ENCODE measurements at regions not wholly inside any gene's neighbourhood (a gene's known extent, or its start where the extent isn't known, plus 50 kb on each side); places are given as distances from the start of the nearest gene placed in this dataset.

GRCh38 chr10:121057269-121057668 is 206.1 kb downstream of the WDR11 start:
- CTCF ChIA-PET = no interaction called here
- H4K20me1 ChIP-seq (ENCODE audit: insufficient read depth) = no peaks in the 10 kb centered on the region
- ATAC-seq = no peak
- no peaks in the 10 kb centered on the region for H3K36me3 ChIP-seq (ENCODE audit: control insufficient read depth in 1 of 2, insufficient read depth in 2 of 2, low read length in 2 of 2)
- H3K79me2 ChIP-seq (ENCODE audit: insufficient read depth, low read length) = no peaks in the 10 kb centered on the region
- H2AFZ ChIP-seq (ENCODE audit: low read depth, low read length, poor library complexity, severe bottlenecking) = no peak overlapping the region
- intact Hi-C loops (cut with micrococcal nuclease) = no loop called here
- H3K9me3 ChIP-seq (ENCODE audit: control insufficient read depth in 1 of 2, insufficient read depth in 1 of 2, low read depth in 1 of 2, low read length in 2 of 2) = no peaks in the 10 kb centered on the region
- BruUV-seq (replicated peaks) = no TSS peak
- no peaks in the 10 kb centered on the region for H3K27me3 ChIP-seq (ENCODE audit: insufficient read depth, low read length)
- H3K4me2 ChIP-seq (ENCODE audit: low read length) = no peak overlapping the region
- H3K4me3 ChIP-seq (replicated peaks in 1 of 2; ENCODE audit: low read depth in 1 of 2, low read length in 2 of 2) = no peak overlapping the region
- H3K9ac ChIP-seq (ENCODE audit: low read length) = no peak overlapping the region
- no peak overlapping the region for H3K27ac ChIP-seq (ENCODE audit: low read depth, low read length)
- RAD21 ChIA-PET (ENCODE audit: low non-redundant PET in 1 of 2, low total read pairs in 2 of 2, uncharacterized antibody in 2 of 2, unreplicated experiment in 2 of 2) = no interaction called here
- POLR2A ChIA-PET = no interaction called here
- H3K9me2 ChIP-seq (ENCODE audit: insufficient read depth) = no peaks in the 10 kb centered on the region
- TF ChIP-seq EZH2phosphoT487 (IDR thresholded peaks at IDR 0.05; ENCODE audit: borderline replicate concordance) (no peak), ZFX (IDR thresholded peaks at IDR 0.05) (no peak), JUND (IDR thresholded peaks at IDR 0.05) (no peak)
- H3K4me1 ChIP-seq (ENCODE audit: control insufficient read depth in 1 of 2, insufficient read depth in 2 of 2, low read length in 2 of 2) = no peaks in the 10 kb centered on the region
- DNase-seq (ENCODE audit: low read depth, low spot score) = no peak

GRCh38 chr10:121058082-121058481 is 206.9 kb downstream of the WDR11 start:
- Histone ChIP-seq H3K27me3 (ENCODE audit: insufficient read depth, low read length) (no peaks in the 10 kb centered on the region), H4K20me1 (ENCODE audit: insufficient read depth) (no peaks in the 10 kb centered on the region), H3K9ac (ENCODE audit: low read length) (no peak overlapping the region), H3K27ac (ENCODE audit: low read depth, low read length) (no peak overlapping the region), H3K9me2 (ENCODE audit: insufficient read depth) (no peaks in the 10 kb centered on the region), H3K79me2 (ENCODE audit: insufficient read depth, low read length) (no peaks in the 10 kb centered on the region), H3K36me3 (ENCODE audit: control insufficient read depth in 1 of 2, insufficient read depth in 2 of 2, low read length in 2 of 2) (no peaks in the 10 kb centered on the region), H3K4me2 (ENCODE audit: low read length) (no peak overlapping the region), H3K9me3 (ENCODE audit: control insufficient read depth in 1 of 2, insufficient read depth in 1 of 2, low read depth in 1 of 2, low read length in 2 of 2) (no peaks in the 10 kb centered on the region), H3K4me3 (replicated peaks in 1 of 2; ENCODE audit: low read depth in 1 of 2, low read length in 2 of 2) (no peak overlapping the region), H3K4me1 (ENCODE audit: control insufficient read depth in 1 of 2, insufficient read depth in 2 of 2, low read length in 2 of 2) (no peaks in the 10 kb centered on the region), H2AFZ (ENCODE audit: low read depth, low read length, poor library complexity, severe bottlenecking) (no peak overlapping the region)
- no TSS peak for BruUV-seq (replicated peaks)
- ATAC-seq (no peak), DNase-seq (ENCODE audit: low read depth, low spot score) (no peak)
- RAD21 ChIA-PET (ENCODE audit: low non-redundant PET in 1 of 2, low total read pairs in 2 of 2, uncharacterized antibody in 2 of 2, unreplicated experiment in 2 of 2) = no interaction called here
- CTCF ChIA-PET = no interaction called here
- intact Hi-C loops (cut with micrococcal nuclease) = no loop called here
- POLR2A ChIA-PET = interaction anchor here (0.7 kb wide), 2 partner anchors 12 to 599 kb away, joined by 5 read pairs; no protein-coding TSS in a partner anchor
- no peak for TF ChIP-seq CTCF (IDR thresholded peaks at IDR 0.05 in 2 of 3, conservative IDR thresholded peaks at IDR 0.05 in 1 of 3; ENCODE audit: borderline replicate concordance in 1 of 3, insufficient read depth in 1 of 3, low read depth in 2 of 3, low read length in 2 of 3)
- no peak for TF ChIP-seq JUND (IDR thresholded peaks at IDR 0.05)
- TF ChIP-seq YY1 (IDR thresholded peaks at IDR 0.05; ENCODE audit: extremely low read depth, insufficient replicate concordance, low read depth, low read length) = no peak
- TF ChIP-seq MAX (IDR thresholded peaks at IDR 0.05) = no peak
- no peak for TF ChIP-seq CBX3 (IDR thresholded peaks at IDR 0.05; ENCODE audit: low read depth)
- TF ChIP-seq ZBTB33 (IDR thresholded peaks at IDR 0.05; ENCODE audit: extremely low read depth, insufficient replicate concordance, low read length) = no peak
- no peak for TF ChIP-seq SIN3A (IDR thresholded peaks at IDR 0.05; ENCODE audit: low read depth)
- no peak for TF ChIP-seq EZH2phosphoT487 (IDR thresholded peaks at IDR 0.05; ENCODE audit: borderline replicate concordance)
- TF ChIP-seq SRF (IDR thresholded peaks at IDR 0.05; ENCODE audit: low read depth) = no peak
- no peak for TF ChIP-seq ELF1 (IDR thresholded peaks at IDR 0.05; ENCODE audit: borderline replicate concordance, low read depth)
- no peak for TF ChIP-seq RAD21 (IDR thresholded peaks at IDR 0.05; ENCODE audit: low read depth)
- TF ChIP-seq REST (IDR thresholded peaks at IDR 0.05; ENCODE audit: low read depth) = no peak
